BE2C (cell line): ENCODE measurements at regions not wholly inside any gene's neighbourhood (a gene's known extent, or its start where the extent isn't known, plus 50 kb on each side); places are given as distances from the start of the nearest gene placed in this dataset.

ENCODE experiments used
- DNase-seq: peaks from one replicate; pipeline ENCODE4 v3.0.0-alpha.2; 2020
- H3K27me3 ChIP-seq: fragments of 250-450 bp; sonication (Bioruptor Pico); 2 replicates; pipeline ENCODE4 v1.5.1; 2020; ENCODE audit warnings: mild to moderate bottlenecking
- H3K36me3 ChIP-seq: fragments of 250-450 bp; sonication (Bioruptor Pico); 2 replicates; pipeline ENCODE4 v1.5.1; 2020; ENCODE audit warnings: mild to moderate bottlenecking
- H3K4me1 ChIP-seq: fragments of 250-450 bp; sonication (Bioruptor Pico); 2 replicates; pipeline ENCODE4 v1.5.1; 2020
- H3K4me3 ChIP-seq: 2 replicates; pipeline ENCODE4 v1.5.1; 2011; ENCODE audit warnings: low read depth, low read length
- H3K9me3 ChIP-seq: fragments of 250-450 bp; sonication (Bioruptor Pico); 2 replicates; pipeline ENCODE4 v1.5.1; 2020
- TF ChIP-seq, protein P1 (sequence below): IDR thresholded peaks from 2 replicates; pipeline ENCODE4 v1.5.1; 2012; ENCODE audit warnings: mild to moderate bottlenecking, low read depth, low read length

GRCh38 chr5:117662361-117662760, 1087.7 kb upstream of the SEMA6A start:
- Histone ChIP-seq H3K9me3 (no peaks in the 10 kb centered on the region; the same call in 1 of the 2 replicates), H3K36me3 (no peaks in the 10 kb centered on the region), H3K4me1 (no peaks in the 10 kb centered on the region), H3K4me3 (no peak overlapping the region), H3K27me3 (no peaks in the 10 kb centered on the region)
- no peak for DNase-seq
- TF ChIP-seq, protein P1, sequence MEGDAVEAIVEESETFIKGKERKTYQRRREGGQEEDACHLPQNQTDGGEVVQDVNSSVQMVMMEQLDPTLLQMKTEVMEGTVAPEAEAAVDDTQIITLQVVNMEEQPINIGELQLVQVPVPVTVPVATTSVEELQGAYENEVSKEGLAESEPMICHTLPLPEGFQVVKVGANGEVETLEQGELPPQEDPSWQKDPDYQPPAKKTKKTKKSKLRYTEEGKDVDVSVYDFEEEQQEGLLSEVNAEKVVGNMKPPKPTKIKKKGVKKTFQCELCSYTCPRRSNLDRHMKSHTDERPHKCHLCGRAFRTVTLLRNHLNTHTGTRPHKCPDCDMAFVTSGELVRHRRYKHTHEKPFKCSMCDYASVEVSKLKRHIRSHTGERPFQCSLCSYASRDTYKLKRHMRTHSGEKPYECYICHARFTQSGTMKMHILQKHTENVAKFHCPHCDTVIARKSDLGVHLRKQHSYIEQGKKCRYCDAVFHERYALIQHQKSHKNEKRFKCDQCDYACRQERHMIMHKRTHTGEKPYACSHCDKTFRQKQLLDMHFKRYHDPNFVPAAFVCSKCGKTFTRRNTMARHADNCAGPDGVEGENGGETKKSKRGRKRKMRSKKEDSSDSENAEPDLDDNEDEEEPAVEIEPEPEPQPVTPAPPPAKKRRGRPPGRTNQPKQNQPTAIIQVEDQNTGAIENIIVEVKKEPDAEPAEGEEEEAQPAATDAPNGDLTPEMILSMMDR, result no peak

DNA sequence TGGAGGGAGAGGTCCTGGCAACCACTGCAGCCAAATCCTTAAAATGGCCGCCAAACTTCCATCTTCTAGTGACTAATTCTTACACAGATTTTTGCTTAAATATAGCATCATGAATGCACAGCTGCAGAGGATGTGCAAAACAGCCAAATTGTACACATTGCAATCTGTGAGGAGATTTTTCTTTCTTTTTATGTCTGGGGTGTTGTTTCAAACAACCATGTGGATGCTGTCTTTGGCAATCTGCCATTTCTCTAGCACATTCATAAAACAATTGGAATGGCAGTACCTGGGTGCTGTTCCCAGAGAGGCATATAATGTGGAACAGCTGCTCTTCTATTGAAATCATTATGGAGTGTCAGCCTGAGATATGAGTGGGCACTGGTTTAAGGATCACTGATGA, 1082.9 kb upstream of the SEMA6A start:
- TF ChIP-seq, protein P1, result no peak
- H3K4me3 ChIP-seq, result no peak overlapping the region
- no peaks in the 10 kb centered on the region for H3K27me3 ChIP-seq
- no peaks in the 10 kb centered on the region for H3K4me1 ChIP-seq
- no peaks in the 10 kb centered on the region for H3K9me3 ChIP-seq
- H3K36me3 ChIP-seq, result no peaks in the 10 kb centered on the region
- DNase-seq, result peak; percentile 7

DNA sequence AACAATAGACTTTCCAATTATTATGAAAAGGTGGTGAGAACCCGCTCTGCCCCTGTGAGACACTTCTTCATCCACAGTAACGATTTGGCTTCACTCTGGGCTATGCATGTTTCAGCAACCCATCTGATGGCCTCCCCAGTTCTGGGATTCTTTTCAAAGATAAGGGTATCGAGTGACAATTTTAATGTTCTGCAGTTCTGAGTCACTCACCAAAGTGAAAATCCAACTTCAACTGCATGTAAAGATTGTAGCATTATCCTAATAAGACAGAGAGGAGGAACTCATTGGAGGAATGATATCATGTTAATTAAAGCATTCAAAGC, 1078.3 kb upstream of the SEMA6A start:
- no peak overlapping the region for H3K4me3 ChIP-seq
- H3K27me3 ChIP-seq, result no peaks in the 10 kb centered on the region
- H3K4me1 ChIP-seq, result no peaks in the 10 kb centered on the region
- TF ChIP-seq, protein P1, result no peak
- no peak for DNase-seq
- no peaks in the 10 kb centered on the region for H3K36me3 ChIP-seq
- no peaks in the 10 kb centered on the region; the same call in 1 of the 2 replicates for H3K9me3 ChIP-seq

- H3K4me3 ChIP-seq, result no peak overlapping the region
- no peaks in the 10 kb centered on the region for H3K36me3 ChIP-seq
- TF ChIP-seq, protein P1, result no peak
- no peak for DNase-seq
- H3K27me3 ChIP-seq, result no peaks in the 10 kb centered on the region
- no peaks in the 10 kb centered on the region; the same call in 1 of the 2 replicates for H3K9me3 ChIP-seq
- no peaks in the 10 kb centered on the region for H3K4me1 ChIP-seq
These were observed 1077.7 kb upstream of the SEMA6A start for GRCh38 chr5:117652036-117652957.

GRCh38 chr5:117649821-117650220, 1075.2 kb upstream of the SEMA6A start:
- no peaks in the 10 kb centered on the region for H3K36me3 ChIP-seq
- TF ChIP-seq, protein P1, result no peak
- H3K9me3 ChIP-seq, result no peaks in the 10 kb centered on the region; the same call in 1 of the 2 replicates
- no peaks in the 10 kb centered on the region for H3K27me3 ChIP-seq
- no peaks in the 10 kb centered on the region for H3K4me1 ChIP-seq
- no peak overlapping the region for H3K4me3 ChIP-seq
- no peak for DNase-seq

- no peaks in the 10 kb centered on the region; the same call in 1 of the 2 replicates for H3K9me3 ChIP-seq
- no peak overlapping the region for H3K4me3 ChIP-seq
- H3K36me3 ChIP-seq, result no peaks in the 10 kb centered on the region
- no peaks in the 10 kb centered on the region for H3K4me1 ChIP-seq
- DNase-seq, result no peak
- no peaks in the 10 kb centered on the region for H3K27me3 ChIP-seq
- TF ChIP-seq, protein P1, result no peak
These were observed 1070.8 kb upstream of the SEMA6A start for GRCh38 chr5:117645400-117645799.
